K562 (cell line): ENCODE measurements at regions not wholly inside any gene's neighbourhood (a gene's known extent, or its start where the extent isn't known, plus 50 kb on each side); places are given as distances from the start of the nearest gene placed in this dataset. TPM values are rescaled to one million over a fixed set of nuclear protein-coding genes. Genes with fewer than 3 reads are reported as not detected.

ENCODE experiments used
- ATAC-seq: fragments of 200-7000 bp; cut with Tn5 transposase; 3 replicates; pipeline ENCODE4 v1.9.1; 2020; ENCODE audit warnings: moderate library complexity
- BruUV-seq: library from RNA; stranded (reverse); fragments of 400-500 nt; replicated peaks from 2 replicates; lab custom pipeline; 2021; lab: Mats Ljungman, UMichigan
- CTCF ChIA-PET: fragments of 300-600 bp; formaldehyde crosslinking; extraction: SDS; loops from one replicate; lab custom pipeline; 2021; ENCODE audit warnings: low intra/inter-chr PET ratio; lab: Yijun Ruan, JAX
- POLR2A ChIA-PET: fragments of 300-600, 350-650 bp; sonication (Branson Sonifier 250); formaldehyde crosslinking; extraction: SDS; loops from one replicate; lab custom pipeline; 2021; ENCODE audit warnings: antibody characterized with exemption, inconsistent platforms; lab: Yijun Ruan, JAX
- DNase-seq, 4 experiments: peaks; one replicate each; pipeline versions ENCODE4 v3.0.0 to v3.0.0-alpha.2; 2011 to 2018; ENCODE audit warnings: low spot score in 3 of 4, mixed read lengths in 3 of 4; ENCODE audit errors: extremely low read depth in 1 of 4
- FAIRE-seq: peaks from 2 replicates; lab custom pipeline; 2011; peaks lifted over from hg19 to GRCh38; lab: Jason Lieb, UNC
- H2AFZ ChIP-seq: 2 replicates; pipeline ENCODE4 v1.6.0; 2011; ENCODE audit warnings: low read depth, low read length, control low read depth, inconsistent platforms
- H3K27ac ChIP-seq: fragments of 200-600 bp; 3 replicates; pipeline ENCODE4 v1.8.0; 2011; ENCODE audit warnings: low read depth, mild to moderate bottlenecking, control low read depth, inconsistent platforms, low read length, moderate library complexity, mixed read lengths; ENCODE audit errors: extremely low read depth
- H3K27me3 ChIP-seq, 2 experiments: fragments of 300-600 bp in 1 of 2; 2 replicates in 1 of 2; 3 replicates in 1 of 2; pipeline versions ENCODE4 v1.6.0 to v1.8.0; 2011; ENCODE audit warnings: inconsistent platforms in 2 of 2, low read length in 2 of 2, mild to moderate bottlenecking in 1 of 2, mixed read lengths in 1 of 2, moderate library complexity in 1 of 2; ENCODE audit not compliant: control insufficient read depth in 2 of 2, insufficient read depth in 2 of 2
- H3K36me3 ChIP-seq: fragments of 300-600 bp; 3 replicates; pipeline ENCODE4 v1.8.0; 2011; ENCODE audit warnings: mild to moderate bottlenecking, low read length, inconsistent platforms; ENCODE audit not compliant: control insufficient read depth, insufficient read depth
- H3K4me1 ChIP-seq, 2 experiments: fragments of 200-600 bp in 1 of 2; replicated peaks in 1 of 2; 2 replicates in 1 of 2; 3 replicates in 1 of 2; pipeline versions ENCODE4 v1.5.1 to v1.8.0; 2011; ENCODE audit warnings: inconsistent platforms in 2 of 2, low read length in 2 of 2, mild to moderate bottlenecking in 1 of 2, mixed read lengths in 1 of 2, moderate library complexity in 1 of 2; ENCODE audit not compliant: control insufficient read depth in 2 of 2, insufficient read depth in 2 of 2
- H3K4me2 ChIP-seq: 2 replicates; pipeline ENCODE4 v1.6.1; 2011; ENCODE audit warnings: low read length, control low read depth, inconsistent platforms, mixed read lengths; ENCODE audit not compliant: insufficient read depth
- H3K4me3 ChIP-seq: fragments of 200-600 bp; sonication (generic), shearing (Covaris generic); 2 replicates; pipeline ENCODE4 v1.5.1; 2016; ENCODE audit warnings: control low read depth, inconsistent platforms
- H3K79me2 ChIP-seq: fragments of 200-600 bp; 3 replicates; pipeline ENCODE4 v1.8.0; 2011; ENCODE audit warnings: low read length, inconsistent platforms; ENCODE audit not compliant: control insufficient read depth, insufficient read depth
- H3K9ac ChIP-seq, 2 experiments: 2 replicates each; pipeline versions ENCODE4 v1.6.0 to v1.6.1; 2011; ENCODE audit warnings: low read depth in 2 of 2, low read length in 2 of 2, control low read depth in 1 of 2, inconsistent platforms in 1 of 2, mild to moderate bottlenecking in 1 of 2, mixed read lengths in 1 of 2; ENCODE audit not compliant: insufficient read depth in 1 of 2
- H3K9me1 ChIP-seq: one replicate; pipeline ENCODE4 v1.6.0; 2011; ENCODE audit warnings: inconsistent platforms, mild to moderate bottlenecking, low read length, moderate library complexity; ENCODE audit not compliant: control insufficient read depth, insufficient read depth
- H3K9me3 ChIP-seq: replicated peaks from 2 replicates; pipeline ENCODE4 v1.5.1; 2011; ENCODE audit warnings: low read depth, low read length, inconsistent platforms; ENCODE audit not compliant: control insufficient read depth, insufficient read depth
- H4K20me1 ChIP-seq: replicated peaks from 2 replicates; pipeline ENCODE4 v1.6.1; 2011; ENCODE audit warnings: low read length, inconsistent platforms, mixed read lengths; ENCODE audit not compliant: control insufficient read depth, insufficient read depth
- FOXA3 ChIP-seq, 2 experiments: fragments of 450-650 bp in 1 of 2; sonication (generic) in 1 of 2; formaldehyde crosslinking; IDR thresholded peaks in 1 of 2; conservative IDR thresholded peaks in 1 of 2; 2 replicates each; pipeline versions ENCODE4 v1.4.0 to v1.8.0; 2020 to 2022; ENCODE audit warnings: mild to moderate bottlenecking in 2 of 2, missing genetic modification reagents in 1 of 2
- SNAPC5 ChIP-seq: fragments of 250-450 bp; sonication (Bioruptor Pico); IDR thresholded peaks from 2 replicates; pipeline ENCODE4 v1.8.0; 2021; ENCODE audit warnings: moderate library complexity, mild to moderate bottlenecking, inconsistent platforms
- SOX6 ChIP-seq: fragments of 450-650 bp; IDR thresholded peaks from 2 replicates; pipeline ENCODE4 v1.6.1; 2014; ENCODE audit warnings: mild to moderate bottlenecking
- ZBTB2 ChIP-seq: fragments of 450-650 bp; IDR thresholded peaks from 2 replicates; pipeline ENCODE4 v1.6.1; 2016; ENCODE audit warnings: antibody characterized with exemption
- ZNF431 ChIP-seq: sonication (generic); formaldehyde crosslinking; IDR thresholded peaks from 2 replicates; pipeline ENCODE4 v1.8.0; 2022; ENCODE audit warnings: mild to moderate bottlenecking, missing genetic modification reagents
- WGBS: fragments of 100-300 bp; shearing (Covaris generic); methylation state at CpG from one replicate; pipeline ENCODE4 v1.1.6; 2016; ENCODE audit warnings: low coverage, mixed read lengths; ENCODE audit not compliant: insufficient coverage; ENCODE audit errors: missing lambda C conversion rate; 5-methylcytosine and 5-hydroxymethylcytosine counted together
- in situ Hi-C: fragments of 300-500 bp; cut with MboI; formaldehyde crosslinking; loops from 4 replicates; pipeline ENCODE4 v1.15.0; 2018; ENCODE audit warnings: inconsistent platforms, mixed read lengths
- intact Hi-C: fragments of 100-400 bp; cut with micrococcal nuclease; formaldehyde crosslinking; loops from 2 replicates; pipeline ENCODE4 v1.14.2; 2022
- small RNA-seq: library from RNA; depleted of rRNA; stranded (forward); fragments of <200 nt; gene quantifications from one replicate; pipeline ENCODE3, GENCODE V24; 2014

GRCh38 chr5:9681706-9682105 lies 51.6 kb upstream of the TAS2R1 start:
- no peak overlapping the region for H3K4me3 ChIP-seq
- no peaks in the 10 kb centered on the region for H3K9me3 ChIP-seq
- H2AFZ ChIP-seq: no peak overlapping the region
- H3K4me2 ChIP-seq: no peak overlapping the region
- ATAC-seq: no peak
- no peaks in the 10 kb centered on the region for H3K9me1 ChIP-seq
- POLR2A ChIA-PET: no interaction called here
- TF ChIP-seq ZBTB2: no peak
- TF ChIP-seq SOX6: no peak
- no peak for TF ChIP-seq FOXA3 (CRISPR knock-in tag; conservative IDR thresholded peaks at IDR 0.05 in 1 of 2, IDR thresholded peaks at IDR 0.05 in 1 of 2)
- TF ChIP-seq ZNF431 (CRISPR knock-in tag): no peak
- no peak for TF ChIP-seq SNAPC5
- TF ChIP-seq, all 486 proteins: peak for 0
- H4K20me1 ChIP-seq: no peaks in the 10 kb centered on the region
- no peak overlapping the region for H3K9ac ChIP-seq
- no TSS peak for BruUV-seq
- no peak for DNase-seq
- H3K36me3 ChIP-seq: no peaks in the 10 kb centered on the region
- in situ Hi-C loops: no loop called here
- CTCF ChIA-PET: no interaction called here
- H3K27ac ChIP-seq: no peak overlapping the region
- H3K79me2 ChIP-seq: no peaks in the 10 kb centered on the region
- FAIRE-seq: no peak
- H3K27me3 ChIP-seq: no peaks in the 10 kb centered on the region
- intact Hi-C loops: no loop called here
- no peaks in the 10 kb centered on the region for H3K4me1 ChIP-seq
- 0% methylated on average over 1 of the region's 1 CpG for WGBS

Small RNA genes in the stretch of these regions (small RNA-seq; reads per million reads assigned to genes)
- not detected for gene AC034229.5
- not detected for gene AC034229.6
- gene AC091905.3: not detected
- gene AC091905.4: not detected
- 0.33 reads per million for gene RNA5SP177
